Uterus (tissue), 3 donors: ENCODE measurements at regions not wholly inside any gene's neighbourhood (a gene's known extent, or its start where the extent isn't known, plus 50 kb on each side); places are given as distances from the start of the nearest gene placed in this dataset.

ENCODE experiments used
- DNase-seq, 2 donors: peaks; one replicate each; pipeline ENCODE4 v3.0.0-alpha.2; 2019 to 2020
- H3K27ac ChIP-seq, 2 donors: fragments of 200-600 bp; sonication (generic); 1 replicate in 1 of 2; 2 replicates in 1 of 2; pipeline ENCODE4 v1.5.1; 2016 to 2018
- H3K27me3 ChIP-seq, 2 donors: fragments of 200-600 bp; sonication (generic); one replicate each; pipeline ENCODE4 v1.5.1; 2018 to 2019; ENCODE audit warnings: control low read depth in 1 of 2
- H3K36me3 ChIP-seq, 2 donors: fragments of 200-600 bp; sonication (generic); one replicate each; pipeline ENCODE4 v1.5.1; 2019; ENCODE audit warnings: control low read depth in 1 of 2
- H3K4me1 ChIP-seq, 2 donors: fragments of 200-600 bp; sonication (generic); one replicate each; pipeline ENCODE4 v1.5.1; 2018 to 2019; ENCODE audit warnings: control low read depth in 1 of 2
- H3K4me3 ChIP-seq, 2 donors: fragments of 200-600 bp; sonication (generic); 1 replicate in 1 of 2; 2 replicates in 1 of 2; pipeline ENCODE4 v1.5.1; 2018 to 2019; ENCODE audit warnings: mild to moderate bottlenecking in 1 of 2
- H3K9me3 ChIP-seq, 2 donors: fragments of 200-600 bp; sonication (generic); one replicate each; pipeline ENCODE4 v1.5.1; 2019; ENCODE audit warnings: control low read depth in 1 of 2
- POLR2A ChIP-seq, 2 donors: fragments of 450-650 bp; IDR thresholded peaks; one replicate each; pipeline ENCODE4 v1.6.1; 2016; ENCODE audit warnings: antibody characterized with exemption in 2 of 2, mild to moderate bottlenecking in 1 of 2, moderate library complexity in 1 of 2
- intact Hi-C: fragments of 100-400 bp; cut with DNase I; formaldehyde crosslinking; loops from one replicate; pipeline ENCODE4 v1.15.1; 2023; ENCODE audit warnings: low total_unique reads
- TF ChIP-seq, protein P1 (sequence below), 4 experiments: fragments of 200-600 bp in 2 of 4; fragments of 450-650 bp in 2 of 4; sonication (generic) in 2 of 4; IDR thresholded peaks; one replicate each; pipeline ENCODE4 v1.5.1; 2016 to 2019; ENCODE audit warnings: antibody characterized with exemption in 4 of 4, mild to moderate bottlenecking in 2 of 4, moderate library complexity in 1 of 4
- donor health status: DM: yes; HTN: yes; CAD: no.

DNA sequence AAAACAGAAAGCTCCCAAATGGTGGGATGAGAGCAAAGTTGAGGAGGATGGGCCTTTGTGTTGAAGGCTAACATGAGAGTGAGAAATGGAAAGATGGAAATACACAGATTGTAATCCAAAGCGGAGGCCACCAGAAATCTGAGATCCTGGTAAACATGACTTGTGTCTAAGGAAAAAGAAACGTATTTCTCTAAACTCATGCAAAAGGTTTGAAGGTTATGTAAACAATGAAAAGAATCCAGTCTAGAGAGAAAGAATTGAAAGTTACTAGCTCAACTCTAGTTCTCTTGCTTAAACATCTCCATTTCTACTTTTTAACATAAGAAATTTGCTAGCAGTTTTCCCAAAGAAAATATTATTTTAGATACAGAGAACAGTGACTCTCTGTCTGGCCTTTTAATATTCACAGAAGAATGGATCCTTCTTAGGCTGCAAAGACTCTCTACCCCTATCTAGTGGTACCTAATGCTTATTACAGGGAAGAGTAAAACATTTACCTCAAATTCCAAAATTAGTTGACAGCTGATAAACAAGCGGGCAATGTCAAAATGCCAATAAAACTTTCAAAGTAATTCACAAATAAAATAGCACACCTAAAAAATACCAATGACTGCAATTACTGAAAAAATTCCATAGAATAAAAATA is 75.8 kb upstream of the SOX5 start:
- Histone ChIP-seq H3K36me3 (no peaks in the 10 kb centered on the region), H3K9me3 (no peaks in the 10 kb centered on the region), H3K27me3 (no peaks in the 10 kb centered on the region), H3K4me3 (no peak overlapping the region), H3K4me1 (no peaks in the 10 kb centered on the region), H3K27ac (no peak overlapping the region)
- TF ChIP-seq, protein P1, sequence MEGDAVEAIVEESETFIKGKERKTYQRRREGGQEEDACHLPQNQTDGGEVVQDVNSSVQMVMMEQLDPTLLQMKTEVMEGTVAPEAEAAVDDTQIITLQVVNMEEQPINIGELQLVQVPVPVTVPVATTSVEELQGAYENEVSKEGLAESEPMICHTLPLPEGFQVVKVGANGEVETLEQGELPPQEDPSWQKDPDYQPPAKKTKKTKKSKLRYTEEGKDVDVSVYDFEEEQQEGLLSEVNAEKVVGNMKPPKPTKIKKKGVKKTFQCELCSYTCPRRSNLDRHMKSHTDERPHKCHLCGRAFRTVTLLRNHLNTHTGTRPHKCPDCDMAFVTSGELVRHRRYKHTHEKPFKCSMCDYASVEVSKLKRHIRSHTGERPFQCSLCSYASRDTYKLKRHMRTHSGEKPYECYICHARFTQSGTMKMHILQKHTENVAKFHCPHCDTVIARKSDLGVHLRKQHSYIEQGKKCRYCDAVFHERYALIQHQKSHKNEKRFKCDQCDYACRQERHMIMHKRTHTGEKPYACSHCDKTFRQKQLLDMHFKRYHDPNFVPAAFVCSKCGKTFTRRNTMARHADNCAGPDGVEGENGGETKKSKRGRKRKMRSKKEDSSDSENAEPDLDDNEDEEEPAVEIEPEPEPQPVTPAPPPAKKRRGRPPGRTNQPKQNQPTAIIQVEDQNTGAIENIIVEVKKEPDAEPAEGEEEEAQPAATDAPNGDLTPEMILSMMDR (IDR thresholded peaks at IDR 0.05) = no peak
- intact Hi-C loops = no loop called here
- no peak for DNase-seq

DNA sequence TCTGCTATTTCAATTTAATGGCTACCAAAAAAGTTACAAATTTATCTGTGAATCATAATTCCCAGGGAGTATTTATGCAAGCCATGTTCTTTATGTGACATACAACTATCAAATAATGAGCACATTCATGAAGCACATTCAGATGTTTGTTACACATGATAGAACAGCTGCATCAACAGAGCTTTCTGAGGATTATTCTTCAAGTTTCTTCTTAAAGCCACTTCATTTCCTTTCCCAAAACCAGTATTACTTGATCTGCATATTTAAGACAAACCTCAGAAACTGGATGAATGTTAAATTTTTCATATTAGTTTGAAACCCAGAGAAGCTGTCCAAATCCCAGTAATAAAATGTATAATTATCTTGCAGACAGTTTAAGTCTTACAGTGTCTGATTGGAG is 73.6 kb upstream of the SOX5 start:
- no peak for DNase-seq
- H3K4me3 ChIP-seq = no peak overlapping the region
- no peak for TF ChIP-seq POLR2A (IDR thresholded peaks at IDR 0.05)
- TF ChIP-seq, protein P1 (IDR thresholded peaks at IDR 0.05) = no peak
- intact Hi-C loops = no loop called here
- H3K36me3 ChIP-seq = no peaks in the 10 kb centered on the region
- H3K27ac ChIP-seq = no peak overlapping the region
- H3K4me1 ChIP-seq = no peaks in the 10 kb centered on the region
- no peaks in the 10 kb centered on the region for H3K9me3 ChIP-seq
- H3K27me3 ChIP-seq = no peaks in the 10 kb centered on the region

DNA sequence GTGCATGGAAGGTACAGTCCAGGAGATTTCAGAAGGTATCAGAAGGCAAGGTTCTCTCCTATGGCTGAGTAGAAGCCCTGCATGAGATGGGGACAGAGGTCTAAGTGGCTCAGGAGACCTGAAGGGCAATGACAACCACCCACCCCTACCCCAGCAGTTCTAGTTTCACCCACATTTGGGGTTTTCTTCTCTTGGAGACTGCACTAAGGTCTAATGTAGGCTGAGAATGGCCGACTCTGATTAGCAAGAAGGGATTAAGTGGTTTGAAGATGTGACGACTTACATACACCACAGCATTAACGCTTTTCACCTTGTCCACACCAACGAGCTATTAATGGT is 71.7 kb upstream of the SOX5 start:
- intact Hi-C loops = no loop called here
- no peaks in the 10 kb centered on the region for H3K4me1 ChIP-seq
- no peaks in the 10 kb centered on the region for H3K27me3 ChIP-seq
- no peaks in the 10 kb centered on the region for H3K9me3 ChIP-seq
- no peak for TF ChIP-seq POLR2A (IDR thresholded peaks at IDR 0.05)
- H3K36me3 ChIP-seq = no peaks in the 10 kb centered on the region
- no peak for DNase-seq
- H3K27ac ChIP-seq = no peak overlapping the region
- H3K4me3 ChIP-seq = no peak overlapping the region

DNA sequence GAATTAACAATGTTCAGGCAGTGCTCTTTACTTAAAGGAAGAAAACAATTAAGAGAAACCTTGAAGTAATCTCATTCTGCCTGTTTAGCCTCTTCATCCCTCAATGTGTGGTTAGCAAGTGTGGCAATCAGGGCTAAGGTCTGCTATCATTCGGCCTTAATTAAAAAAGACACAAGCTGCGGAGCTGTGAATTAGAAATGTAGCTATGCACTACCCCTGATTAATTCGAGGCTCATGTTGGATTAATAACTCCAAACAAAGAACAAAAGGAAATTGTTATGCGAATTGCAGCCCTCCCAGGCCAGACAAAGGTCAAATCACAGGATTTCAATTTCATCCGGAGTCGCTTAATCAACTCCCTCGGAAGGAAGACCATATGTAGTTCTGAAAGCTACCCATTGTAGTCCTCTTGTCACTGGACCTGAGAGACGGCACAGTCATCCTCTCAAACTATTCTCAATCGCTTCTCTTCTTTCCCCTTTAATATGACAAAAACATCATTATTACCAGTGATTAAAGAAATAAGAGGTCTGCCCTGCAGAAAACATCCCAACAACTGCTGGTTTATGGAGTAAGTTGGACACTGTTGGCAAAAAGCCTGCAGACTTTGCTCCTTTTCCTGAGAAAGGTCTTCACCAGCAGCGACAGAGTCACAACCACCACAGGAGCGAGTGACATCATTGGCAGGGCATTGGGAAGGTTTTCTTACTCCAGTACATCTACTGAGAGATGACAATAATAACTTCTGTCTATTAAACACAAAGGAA is 71.1 kb upstream of the SOX5 start:
- intact Hi-C loops = no loop called here
- Histone ChIP-seq H3K4me3 (no peak overlapping the region), H3K9me3 (no peaks in the 10 kb centered on the region), H3K27me3 (no peaks in the 10 kb centered on the region), H3K27ac (no peak overlapping the region), H3K36me3 (no peaks in the 10 kb centered on the region), H3K4me1 (no peaks in the 10 kb centered on the region)
- DNase-seq = no peak
- no peak for TF ChIP-seq POLR2A (IDR thresholded peaks at IDR 0.05)
- TF ChIP-seq, protein P1 (IDR thresholded peaks at IDR 0.05) = no peak

DNA sequence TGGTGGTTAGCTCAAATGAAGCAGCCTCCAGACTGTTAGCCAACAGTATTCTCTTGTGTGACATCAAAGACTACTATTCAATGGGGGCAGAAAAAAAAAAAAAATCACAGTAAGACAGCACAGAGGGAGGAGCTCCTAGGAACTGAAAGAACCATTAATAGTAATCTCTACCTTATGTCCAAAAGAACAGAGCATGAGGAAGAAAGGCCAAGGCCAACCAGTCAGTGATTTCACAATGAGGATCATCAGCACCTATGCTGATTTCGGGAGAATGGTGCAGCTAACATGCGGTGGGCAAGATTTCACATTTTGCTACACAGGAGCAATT is 66.3 kb upstream of the SOX5 start:
- Histone ChIP-seq H3K27me3 (no peaks in the 10 kb centered on the region), H3K27ac (no peak overlapping the region), H3K4me1 (no peaks in the 10 kb centered on the region), H3K36me3 (no peaks in the 10 kb centered on the region), H3K9me3 (no peaks in the 10 kb centered on the region), H3K4me3 (no peak overlapping the region)
- no peak for DNase-seq
- intact Hi-C loops = no loop called here
- TF ChIP-seq, protein P1 (IDR thresholded peaks at IDR 0.05) = no peak
- TF ChIP-seq POLR2A (IDR thresholded peaks at IDR 0.05) = no peak
